Epithelial cell of proximal tubule (primary cell): ENCODE measurements at regions not wholly inside any gene's neighbourhood (a gene's known extent, or its start where the extent isn't known, plus 50 kb on each side); places are given as distances from the start of the nearest gene placed in this dataset.

Experiments
- DNase-seq: peaks from one replicate; pipeline ENCODE4 v3.0.0-alpha.2; 2011; ENCODE audit warnings: low read depth
- H3K4me3 ChIP-seq: 2 replicates; pipeline ENCODE4 v1.5.1; 2011; ENCODE audit warnings: low read depth, mild to moderate bottlenecking, low read length
- CTCF ChIP-seq: conservative IDR thresholded peaks from 2 replicates; pipeline ENCODE4 v1.5.1; 2012; ENCODE audit warnings: low read depth, mild to moderate bottlenecking, low read length

GRCh38 chr5:74233571-74233970 lies 407.0 kb downstream of the ENC1 start:
- H3K4me3 ChIP-seq = no peak overlapping the region
- TF ChIP-seq CTCF = no peak
- no peak for DNase-seq

DNA sequence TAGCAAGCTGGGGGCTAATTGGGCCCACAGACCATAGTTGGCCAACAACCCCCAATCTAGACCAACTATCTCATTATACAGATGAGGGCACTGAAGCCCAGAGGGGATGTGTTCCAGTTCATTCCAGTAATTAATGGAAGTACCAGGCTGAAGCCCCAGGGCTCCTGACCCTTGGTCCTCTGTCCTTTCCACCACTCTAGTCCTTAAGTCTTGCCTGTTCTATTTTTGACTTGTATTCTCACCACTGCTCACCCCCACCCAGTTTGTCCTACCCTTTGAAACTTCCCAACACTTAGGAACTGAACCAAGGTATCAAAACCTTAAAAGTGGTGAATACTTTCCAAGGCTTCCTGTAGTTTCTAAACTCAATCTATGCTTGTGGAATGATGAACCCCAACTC lies 407.4 kb downstream of the ENC1 start:
- no peak for TF ChIP-seq CTCF
- H3K4me3 ChIP-seq = no peak overlapping the region
- DNase-seq = no peak

- H3K4me3 ChIP-seq = no peak overlapping the region
- TF ChIP-seq CTCF = no peak
- no peak for DNase-seq
Observed at GRCh38 chr5:74232276-74232675, 408.3 kb downstream of the ENC1 start.

GRCh38 chr5:74231697-74232096 lies 408.8 kb downstream of the ENC1 start:
- no peak for TF ChIP-seq CTCF
- DNase-seq = no peak
- no peak overlapping the region for H3K4me3 ChIP-seq

DNA sequence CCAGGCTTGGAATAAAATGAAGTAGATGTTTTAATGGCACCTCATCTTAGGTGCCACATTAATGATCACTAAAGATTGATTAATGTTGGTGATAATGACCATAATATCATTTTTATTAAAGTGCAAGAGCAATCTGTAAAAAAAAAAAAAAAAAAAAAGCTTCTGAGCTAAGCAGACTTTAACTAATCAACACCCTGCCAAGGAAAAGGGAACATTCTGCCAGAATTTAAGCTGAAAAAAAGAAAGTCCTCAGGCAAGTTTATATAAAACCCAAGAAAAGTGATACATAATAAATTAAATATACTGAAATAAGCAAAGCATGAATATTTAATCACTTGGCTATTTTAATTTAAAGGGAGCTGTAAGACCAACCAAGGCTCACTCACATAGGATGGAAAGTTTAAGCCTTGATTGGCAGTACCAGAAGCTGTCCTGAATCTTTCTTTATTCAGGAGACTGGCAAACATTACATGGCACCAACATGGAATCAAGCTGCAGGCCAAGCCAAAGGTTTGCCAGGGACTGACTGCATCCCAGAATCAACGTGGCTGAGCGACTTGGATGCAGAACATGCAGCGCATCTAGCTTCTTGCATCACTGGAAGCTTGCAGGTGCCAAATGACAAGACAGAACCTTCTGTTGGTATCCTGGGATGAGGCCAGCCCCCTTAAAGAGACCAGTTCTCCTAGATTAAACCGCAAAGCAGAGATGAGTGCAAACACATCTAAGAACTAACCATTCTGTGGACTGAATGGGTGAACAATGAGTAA lies 413.6 kb downstream of the ENC1 start:
- no peak overlapping the region for H3K4me3 ChIP-seq
- no peak for TF ChIP-seq CTCF
- DNase-seq = no peak

GRCh38 chr5:74225587-74225986 lies 414.9 kb downstream of the ENC1 start:
- H3K4me3 ChIP-seq = no peak overlapping the region
- no peak for TF ChIP-seq CTCF
- no peak for DNase-seq

- TF ChIP-seq CTCF = no peak
- no peak for DNase-seq
- H3K4me3 ChIP-seq = no peak overlapping the region
Observed at GRCh38 chr5:74224331-74224730, 416.2 kb downstream of the ENC1 start.
